Karpas-422 (cell line): ENCODE measurements at regions not wholly inside any gene's neighbourhood (a gene's known extent, or its start where the extent isn't known, plus 50 kb on each side); places are given as distances from the start of the nearest gene placed in this dataset.
"Not testable (repeated sequence)": the region's sequence is repeated elsewhere in the genome, so short reads cannot be mapped to it uniquely, and the experiment has no call there.

Source experiments
- DNase-seq: peaks from one replicate; pipeline ENCODE4 v3.0.0-alpha.2; 2015
- H2AFZ ChIP-seq: fragments of 200-600 bp; sonication (generic); 2 replicates; pipeline ENCODE4 v1.6.1; 2014; ENCODE audit warnings: antibody characterized with exemption, low read length, mixed read lengths
- H3K27ac ChIP-seq: fragments of 200-600 bp; sonication (generic); 2 replicates; pipeline ENCODE4 v1.5.1; 2014; ENCODE audit warnings: mild to moderate bottlenecking, low read length, moderate library complexity
- H3K27me3 ChIP-seq: fragments of 200-600 bp; sonication (generic); 2 replicates; pipeline ENCODE4 v1.6.1; 2014; ENCODE audit warnings: low read length, mixed read lengths
- H3K36me3 ChIP-seq: fragments of 200-600 bp; sonication (generic); 2 replicates; pipeline ENCODE4 v1.6.1; 2014; ENCODE audit warnings: low read length, mixed read lengths; ENCODE audit not compliant: insufficient read depth
- H3K4me1 ChIP-seq: fragments of 200-600 bp; sonication (generic); 2 replicates; pipeline ENCODE4 v1.6.1; 2014; ENCODE audit warnings: mild to moderate bottlenecking, low read length, mixed read lengths
- H3K4me2 ChIP-seq: fragments of 200-600 bp; sonication (generic); 2 replicates; pipeline ENCODE4 v1.6.1; 2014; ENCODE audit warnings: low read length, low read depth, mild to moderate bottlenecking; ENCODE audit not compliant: poor library complexity, severe bottlenecking
- H3K4me3 ChIP-seq: fragments of 200-600 bp; sonication (generic); 2 replicates; pipeline ENCODE4 v1.5.1; 2014; ENCODE audit warnings: mild to moderate bottlenecking, antibody characterized with exemption, low read length, mixed read lengths
- H3K79me2 ChIP-seq: fragments of 200-600 bp; sonication (generic); 2 replicates; pipeline ENCODE4 v1.6.1; 2014; ENCODE audit warnings: mild to moderate bottlenecking, low read length, mixed read lengths
- H3K9ac ChIP-seq: fragments of 200-600 bp; sonication (generic); 2 replicates; pipeline ENCODE4 v1.6.0; 2014; ENCODE audit warnings: low read length
- H3K9me2 ChIP-seq: fragments of 200-600 bp; sonication (generic), shearing (Covaris generic); replicated peaks from 2 replicates; pipeline ENCODE4 v1.6.0; 2014; ENCODE audit warnings: mild to moderate bottlenecking, low read length, moderate library complexity; ENCODE audit not compliant: insufficient read depth
- H3K9me3 ChIP-seq: fragments of 300-700, 200-600 bp; sonication (generic); 2 replicates; pipeline ENCODE4 v1.6.1; 2014; ENCODE audit warnings: low read length, mixed read lengths
- H4K20me1 ChIP-seq: fragments of 200-600 bp; sonication (generic); 2 replicates; pipeline ENCODE4 v1.6.1; 2014; ENCODE audit warnings: mild to moderate bottlenecking, antibody characterized with exemption, low read length, low read depth; ENCODE audit not compliant: insufficient read depth

DNA sequence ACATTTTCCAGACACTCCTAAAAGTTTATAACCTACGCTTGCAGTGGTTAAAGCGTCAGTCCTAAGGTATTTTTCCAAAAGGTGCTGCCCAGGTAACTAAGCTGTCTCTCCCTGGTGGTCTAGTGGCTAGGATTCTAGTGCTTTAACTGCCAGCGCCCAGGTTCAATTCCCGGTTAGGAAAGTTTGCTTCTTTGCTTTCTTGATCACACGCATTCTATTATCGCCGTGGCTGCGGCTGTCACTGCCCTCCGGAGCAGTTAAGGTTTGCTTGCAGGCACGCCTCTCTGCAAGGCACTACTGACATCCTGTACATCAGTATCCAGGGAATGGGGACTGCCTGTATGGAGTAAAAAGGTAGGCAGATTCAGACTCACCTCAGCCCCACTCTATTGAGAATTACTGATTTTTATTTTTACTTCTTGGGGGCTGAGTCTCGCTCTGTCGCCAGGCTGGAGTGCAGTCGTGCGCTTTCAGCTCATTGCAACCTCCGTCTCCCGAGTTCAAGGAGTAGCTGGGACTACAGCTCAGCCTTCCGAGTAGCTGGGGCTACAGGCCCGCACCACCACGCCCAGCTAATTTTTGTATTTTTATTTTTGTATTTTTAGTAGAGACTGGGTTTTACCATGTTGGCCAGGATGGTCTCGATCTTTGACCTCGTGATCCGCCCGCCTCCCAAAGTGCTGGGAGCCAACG lies 53.2 kb upstream of the CFAP126 start:
- no peaks in the 10 kb centered on the region for H3K36me3 ChIP-seq
- no peaks in the 10 kb centered on the region for H3K9me2 ChIP-seq
- no peaks in the 10 kb centered on the region for H3K27me3 ChIP-seq
- peak overlapping the region; percentile 55 for H3K4me2 ChIP-seq
- no peak overlapping the region for H3K27ac ChIP-seq
- H2AFZ ChIP-seq = no peak overlapping the region
- DNase-seq = peak; percentile 34
- no peaks in the 10 kb centered on the region for H4K20me1 ChIP-seq
- H3K4me1 ChIP-seq = peaks cover 7% of the 10 kb centered on the region
- H3K79me2 ChIP-seq = no peaks in the 10 kb centered on the region
- no peak overlapping the region for H3K4me3 ChIP-seq
- no peak overlapping the region for H3K9ac ChIP-seq
- H3K9me3 ChIP-seq = no peaks in the 10 kb centered on the region

DNA sequence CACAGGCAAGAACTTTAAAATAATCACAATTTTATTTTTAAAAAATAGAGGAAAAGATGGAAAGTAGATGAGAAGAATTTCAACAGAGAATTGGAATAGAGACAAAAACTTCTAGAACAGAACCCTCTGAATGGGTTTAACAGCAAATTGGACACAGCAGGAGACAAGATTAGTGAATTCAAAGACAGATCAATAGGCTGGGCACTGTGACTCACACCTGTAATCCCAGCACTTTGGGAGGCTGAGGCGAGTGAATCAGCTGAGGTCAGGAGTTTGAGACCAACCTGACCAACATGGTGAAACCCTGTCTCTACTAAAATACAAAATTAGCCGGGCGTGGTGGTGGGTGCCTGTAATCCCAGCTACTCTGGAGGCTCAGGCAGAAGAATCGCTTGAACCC lies 49.9 kb upstream of the CFAP126 start:
- H3K4me1 ChIP-seq, H3K27me3 ChIP-seq, H3K9me2 ChIP-seq, H3K4me2 ChIP-seq, H3K27ac ChIP-seq, H3K9me3 ChIP-seq, H3K36me3 ChIP-seq, H4K20me1 ChIP-seq, H3K79me2 ChIP-seq, H3K4me3 ChIP-seq, H2AFZ ChIP-seq, H3K9ac ChIP-seq: not testable (repeated sequence)
- peak; percentile 25 for DNase-seq
